ENCODE measurements at regions not wholly inside any gene's neighbourhood (a gene's known extent, or its start where the extent isn't known, plus 50 kb on each side); places are given as distances from the start of the nearest gene placed in this dataset.
"Not testable (repeated sequence)": the region's sequence is repeated elsewhere in the genome, so short reads cannot be mapped to it uniquely, and the experiment has no call there.

- DNase-seq = no peak
- no peaks in the 10 kb centered on the region for H3K9me3 ChIP-seq
Measured at GRCh38 chr18:42544901-42545300, 570.6 kb downstream of the RIT2 start.

GRCh38 chr18:42545825-42546224, 569.7 kb downstream of the RIT2 start:
- no peak for DNase-seq
- no peaks in the 10 kb centered on the region for H3K27me3 ChIP-seq
- TF ChIP-seq CTCF (IDR thresholded peaks at IDR 0.05; ENCODE audit: low read depth, low read length) = no peak
- H3K4me1 ChIP-seq = no peaks in the 10 kb centered on the region
- no peak overlapping the region for H3K4me3 ChIP-seq (ENCODE audit: low read depth, low read length)
- H3K36me3 ChIP-seq = no peaks in the 10 kb centered on the region
- H3K9me3 ChIP-seq = no peaks in the 10 kb centered on the region

More at GRCh38 chr18:42544901-42545300, 570.6 kb downstream of the RIT2 start:
- Histone ChIP-seq H3K4me1 (no peaks in the 10 kb centered on the region), H3K4me3 (ENCODE audit: low read depth, low read length) (no peak overlapping the region), H3K27me3 (no peaks in the 10 kb centered on the region), H3K36me3 (no peaks in the 10 kb centered on the region)
- no peak for TF ChIP-seq CTCF (IDR thresholded peaks at IDR 0.05; ENCODE audit: low read depth, low read length)

DNA sequence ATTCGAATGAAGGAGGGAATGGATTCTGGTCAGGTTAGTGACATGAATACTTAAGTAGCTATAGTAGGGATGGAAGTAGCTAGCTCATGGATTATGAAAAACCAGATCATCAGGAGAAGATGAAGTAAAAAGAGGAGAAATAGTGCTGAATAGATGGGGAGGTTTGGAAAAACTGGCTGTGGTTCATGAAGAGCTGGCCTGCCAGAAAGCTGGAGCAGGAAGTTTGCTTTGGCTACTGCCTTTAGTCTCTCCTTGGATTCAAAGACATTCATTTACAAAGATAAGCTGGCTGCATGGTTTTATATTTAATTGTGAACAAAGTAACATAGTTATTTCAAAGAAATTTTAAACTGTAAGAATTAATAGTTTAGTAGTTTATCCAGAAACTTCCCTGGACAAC, 567.0 kb downstream of the RIT2 start:
- H3K4me1 ChIP-seq = no peaks in the 10 kb centered on the region
- no peaks in the 10 kb centered on the region for H3K9me3 ChIP-seq
- no peaks in the 10 kb centered on the region for H3K27me3 ChIP-seq
- no peaks in the 10 kb centered on the region for H3K36me3 ChIP-seq
- no peak for DNase-seq
- no peak for TF ChIP-seq CTCF (IDR thresholded peaks at IDR 0.05; ENCODE audit: low read depth, low read length)
- no peak overlapping the region for H3K4me3 ChIP-seq (ENCODE audit: low read depth, low read length)

DNA sequence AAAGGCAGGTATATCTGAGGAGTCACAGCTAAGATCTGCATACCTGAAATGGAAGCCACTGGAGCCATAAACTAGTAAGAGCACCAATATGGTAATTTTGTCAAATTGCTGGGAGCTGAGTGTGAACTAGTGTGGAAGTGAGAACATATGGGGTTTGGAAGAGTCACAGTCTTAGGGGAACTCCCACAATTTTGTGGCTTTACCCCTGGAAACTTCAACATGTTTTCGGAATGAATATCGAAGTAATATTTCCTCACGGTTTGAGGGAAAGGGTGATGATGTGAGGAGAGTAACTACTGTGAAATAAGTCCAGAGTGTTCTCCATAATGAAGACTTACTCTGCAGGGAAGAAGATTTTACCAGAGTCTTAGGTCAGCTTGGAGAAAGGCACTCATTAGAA, 565.9 kb downstream of the RIT2 start:
- no peak for TF ChIP-seq CTCF (IDR thresholded peaks at IDR 0.05; ENCODE audit: low read depth, low read length)
- no peak for DNase-seq
- no peaks in the 10 kb centered on the region for H3K27me3 ChIP-seq

DNA sequence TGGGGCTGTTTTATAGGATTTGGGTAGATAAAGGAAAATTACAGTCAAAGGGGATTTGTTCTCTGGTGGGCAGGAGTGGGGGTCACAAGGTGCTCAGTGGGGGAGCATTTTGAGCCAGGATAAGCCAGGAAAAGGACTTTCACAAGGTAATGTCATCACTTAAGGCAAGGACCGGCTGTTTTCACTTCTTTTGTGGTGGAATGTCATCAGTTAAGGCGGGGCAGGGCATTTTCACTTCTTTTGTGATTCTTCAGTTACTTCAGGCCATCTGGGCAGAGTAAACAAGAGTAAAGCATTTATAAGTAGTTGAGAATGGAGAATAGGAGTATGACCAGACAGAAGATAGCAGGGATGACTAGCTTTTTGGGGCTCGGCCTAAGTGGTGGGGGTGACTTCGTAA, 562.9 kb downstream of the RIT2 start:
- not testable (repeated sequence) for H3K4me3 ChIP-seq (ENCODE audit: low read depth, low read length); H3K27me3 ChIP-seq; H3K36me3 ChIP-seq; DNase-seq; H3K4me1 ChIP-seq; H3K9me3 ChIP-seq

More for the DNA sequence above, 565.9 kb downstream of the RIT2 start:
- no peaks in the 10 kb centered on the region for H3K9me3 ChIP-seq
- no peak overlapping the region for H3K4me3 ChIP-seq (ENCODE audit: low read depth, low read length)
- no peaks in the 10 kb centered on the region for H3K4me1 ChIP-seq
- no peaks in the 10 kb centered on the region for H3K36me3 ChIP-seq

- H3K27me3 ChIP-seq = no peaks in the 10 kb centered on the region
- DNase-seq = no peak
- H3K9me3 ChIP-seq = no peaks in the 10 kb centered on the region
- no peaks in the 10 kb centered on the region for H3K4me1 ChIP-seq
- no peak overlapping the region for H3K4me3 ChIP-seq (ENCODE audit: low read depth, low read length)
- H3K36me3 ChIP-seq = no peaks in the 10 kb centered on the region
- no peak for TF ChIP-seq CTCF (IDR thresholded peaks at IDR 0.05; ENCODE audit: low read depth, low read length)
Measured at GRCh38 chr18:42559069-42559690, 556.3 kb downstream of the RIT2 start.

GRCh38 chr18:42561521-42561920, 554.0 kb downstream of the RIT2 start:
- H3K4me3 ChIP-seq (ENCODE audit: low read depth, low read length) = no peak overlapping the region
- no peaks in the 10 kb centered on the region for H3K9me3 ChIP-seq
- DNase-seq = no peak
- TF ChIP-seq CTCF (IDR thresholded peaks at IDR 0.05; ENCODE audit: low read depth, low read length) = no peak
- H3K36me3 ChIP-seq = no peaks in the 10 kb centered on the region
- no peaks in the 10 kb centered on the region for H3K27me3 ChIP-seq
- no peaks in the 10 kb centered on the region for H3K4me1 ChIP-seq

Measured in BE2C (cell line).